ENCODE measurements at regions not wholly inside any gene's neighbourhood (a gene's known extent, or its start where the extent isn't known, plus 50 kb on each side); places are given as distances from the start of the nearest gene placed in this dataset.
"Not testable (repeated sequence)": the region's sequence is repeated elsewhere in the genome, so short reads cannot be mapped to it uniquely, and the experiment has no call there.

DNA sequence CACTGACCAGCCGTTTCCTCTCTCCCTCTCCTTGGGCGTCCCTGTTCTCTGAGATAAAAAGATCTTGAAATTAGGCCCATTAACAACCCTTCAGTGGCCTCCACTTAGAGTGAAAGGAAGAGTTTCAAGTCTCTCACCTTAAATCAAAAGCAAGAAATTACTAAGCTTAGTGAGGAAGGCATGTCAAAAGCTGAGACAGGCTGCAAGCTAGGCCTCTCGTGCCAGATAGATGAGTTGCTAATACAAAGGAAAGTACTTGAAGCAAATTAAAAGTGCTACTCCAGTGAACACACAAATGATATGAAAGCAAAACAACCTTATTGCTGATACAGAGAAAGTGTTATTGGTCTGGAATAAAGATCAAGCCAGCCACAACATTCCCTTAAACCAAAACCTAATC lies 331.3 kb upstream of the SEMA6A start:
- no peak for DNase-seq (ENCODE audit: low read depth, low spot score)

DNA sequence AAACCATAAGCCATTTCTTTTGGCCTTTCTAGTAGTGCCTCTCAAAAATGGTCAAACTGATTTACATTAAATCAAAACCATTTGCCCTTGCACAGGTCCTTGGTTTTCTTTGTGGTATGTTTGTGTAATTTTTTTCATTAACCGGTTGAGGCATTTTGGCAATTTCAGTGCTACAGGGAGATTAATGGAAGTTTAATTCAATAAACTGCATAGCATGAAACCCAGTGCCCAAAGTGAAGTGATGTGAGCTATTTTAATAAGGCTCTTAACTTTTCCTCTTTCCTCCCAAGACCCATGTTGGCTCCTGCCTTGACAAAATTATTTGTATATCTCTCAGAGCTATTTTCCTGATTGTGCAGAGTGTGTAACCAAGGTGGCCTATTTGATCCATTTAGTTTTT lies 326.2 kb upstream of the SEMA6A start:
- no peak for DNase-seq (ENCODE audit: low read depth, low spot score)

DNA sequence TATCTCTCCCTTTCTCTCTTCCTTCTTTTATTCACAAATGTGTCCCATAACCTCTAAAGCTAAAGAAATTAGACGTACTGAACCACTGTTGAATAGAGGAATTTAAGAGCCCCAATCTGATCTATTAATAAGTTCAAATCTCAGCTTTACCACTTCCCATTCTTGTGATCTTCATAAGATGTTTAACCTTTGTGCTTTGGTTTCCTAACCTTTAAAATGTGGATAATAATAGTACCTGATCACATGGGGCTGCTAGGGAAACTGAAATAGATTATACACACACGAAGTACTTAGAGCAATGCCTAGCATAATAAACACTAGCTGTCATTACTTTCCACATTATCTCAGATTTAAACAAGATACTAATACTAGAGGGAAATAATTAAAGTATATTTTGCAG lies 324.3 kb upstream of the SEMA6A start:
- no peak for DNase-seq (ENCODE audit: low read depth, low spot score)

DNA sequence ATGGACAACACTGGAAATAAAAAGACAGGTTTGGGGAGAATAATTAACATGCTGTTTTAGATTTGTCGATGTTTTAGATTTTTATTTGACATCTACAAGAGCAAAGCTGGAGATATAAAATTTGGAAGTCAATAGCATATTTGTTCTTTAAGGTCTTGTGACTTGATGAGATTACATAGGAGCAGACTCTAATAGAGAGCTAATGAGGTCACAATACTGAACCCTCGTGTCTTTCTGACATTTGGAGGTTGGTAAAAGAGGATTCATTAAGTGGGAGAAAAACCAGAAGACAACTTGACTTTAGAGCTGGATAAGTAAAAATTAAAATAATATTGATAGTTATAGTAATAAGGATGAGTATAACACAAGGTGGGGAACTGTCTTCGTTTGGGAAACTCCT lies 322.7 kb upstream of the SEMA6A start:
- DNase-seq (ENCODE audit: low read depth, low spot score) = no peak

DNA sequence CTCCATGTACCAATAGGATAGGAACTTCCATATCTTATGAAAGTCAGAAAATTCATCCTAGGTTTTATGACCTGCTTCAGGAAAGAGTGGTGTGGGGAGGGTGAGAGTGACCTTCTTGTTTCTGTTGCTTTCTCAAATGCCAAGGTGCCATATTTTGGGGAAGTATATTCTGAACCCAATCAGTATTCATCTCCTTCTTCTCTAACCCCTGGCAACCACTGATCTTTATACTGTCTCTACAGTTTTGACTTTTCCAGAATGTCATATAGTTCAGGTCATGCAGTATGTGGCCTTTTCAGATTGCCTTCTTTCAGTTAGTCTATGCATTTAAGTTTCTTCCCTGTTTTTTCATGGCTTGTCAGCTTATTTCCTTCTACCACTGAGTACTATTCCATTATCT lies 321.4 kb upstream of the SEMA6A start:
- no peak for DNase-seq (ENCODE audit: low read depth, low spot score)

DNA sequence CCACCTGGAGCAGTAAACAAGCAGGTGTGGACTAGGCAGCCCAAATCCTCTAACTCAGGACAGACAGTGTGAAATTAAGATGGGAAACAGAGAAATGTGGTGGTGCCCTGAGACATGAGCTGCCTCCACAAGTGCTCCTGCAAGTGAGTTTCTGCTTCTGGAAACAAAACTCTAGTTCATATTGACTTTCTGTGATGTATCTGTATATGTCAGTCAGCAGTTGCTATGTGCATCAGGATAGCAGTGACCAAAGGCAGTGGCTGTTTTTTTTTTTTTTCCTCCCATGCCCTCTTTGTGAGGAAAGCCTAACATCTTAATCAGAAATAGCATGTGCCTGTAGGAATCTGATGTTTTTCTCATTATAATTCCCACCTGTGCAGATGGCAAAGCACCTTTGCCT lies 318.4 kb upstream of the SEMA6A start:
- no peak for DNase-seq (ENCODE audit: low read depth, low spot score)

DNA sequence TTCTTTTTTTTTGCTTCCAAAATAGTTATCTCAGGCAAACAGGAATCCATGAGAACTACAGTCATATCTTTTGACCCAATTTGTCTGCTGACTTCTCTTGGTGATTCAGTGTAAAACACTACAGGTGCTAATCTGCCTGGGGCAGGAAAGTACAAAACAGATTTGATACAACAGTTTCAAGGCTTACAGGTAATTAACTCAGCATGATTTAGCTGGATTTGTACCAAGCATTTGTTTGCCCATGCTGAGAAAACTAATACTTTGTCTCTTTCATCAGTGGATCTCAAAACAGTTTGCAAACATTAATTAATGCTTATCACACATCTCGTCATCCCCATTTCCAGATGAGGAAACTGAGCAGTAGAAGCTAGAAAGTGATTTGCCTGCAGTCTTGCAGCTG lies 312.5 kb upstream of the SEMA6A start:
- no peak for DNase-seq (ENCODE audit: low read depth, low spot score)

DNA sequence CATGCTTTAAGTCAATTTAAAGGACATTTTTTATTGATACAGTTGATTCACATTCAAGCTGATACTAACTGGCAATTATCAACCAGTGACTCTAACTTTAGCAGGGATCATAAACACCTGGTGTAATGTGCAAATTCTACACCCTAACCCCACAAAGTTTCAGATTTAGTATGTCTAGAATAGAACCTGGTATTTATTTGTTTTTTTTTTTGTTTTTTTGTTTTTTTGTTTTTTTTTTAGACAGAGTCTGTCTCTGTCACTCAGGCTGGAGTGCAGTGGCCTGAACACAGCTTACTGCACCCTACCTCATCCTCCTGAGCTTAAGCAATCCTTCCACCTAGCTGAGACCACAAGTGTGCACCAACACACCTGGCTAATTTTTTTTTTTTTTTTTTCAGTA lies 311.2 kb upstream of the SEMA6A start:
- no peak for DNase-seq (ENCODE audit: low read depth, low spot score)

DNA sequence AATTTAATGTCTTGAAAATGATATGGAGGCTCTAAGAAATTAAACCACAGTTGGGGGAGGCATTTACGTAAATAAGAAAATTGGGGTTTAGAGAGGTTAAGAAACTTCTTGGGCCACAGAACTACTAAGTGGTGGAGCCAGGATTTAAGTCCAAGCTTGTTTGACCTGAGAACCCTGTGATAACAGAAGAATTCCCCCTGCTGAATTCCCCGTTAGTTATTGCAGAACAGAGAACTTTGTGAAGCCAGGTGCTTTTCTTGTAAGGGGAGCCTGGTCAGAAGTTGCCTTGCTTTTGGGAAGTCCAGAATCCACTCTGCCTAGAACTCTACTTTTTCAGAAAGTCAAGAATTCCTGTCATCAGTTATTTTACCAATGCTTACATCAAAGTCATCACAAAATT lies 309.3 kb upstream of the SEMA6A start:
- no peak for DNase-seq (ENCODE audit: low read depth, low spot score)

DNA sequence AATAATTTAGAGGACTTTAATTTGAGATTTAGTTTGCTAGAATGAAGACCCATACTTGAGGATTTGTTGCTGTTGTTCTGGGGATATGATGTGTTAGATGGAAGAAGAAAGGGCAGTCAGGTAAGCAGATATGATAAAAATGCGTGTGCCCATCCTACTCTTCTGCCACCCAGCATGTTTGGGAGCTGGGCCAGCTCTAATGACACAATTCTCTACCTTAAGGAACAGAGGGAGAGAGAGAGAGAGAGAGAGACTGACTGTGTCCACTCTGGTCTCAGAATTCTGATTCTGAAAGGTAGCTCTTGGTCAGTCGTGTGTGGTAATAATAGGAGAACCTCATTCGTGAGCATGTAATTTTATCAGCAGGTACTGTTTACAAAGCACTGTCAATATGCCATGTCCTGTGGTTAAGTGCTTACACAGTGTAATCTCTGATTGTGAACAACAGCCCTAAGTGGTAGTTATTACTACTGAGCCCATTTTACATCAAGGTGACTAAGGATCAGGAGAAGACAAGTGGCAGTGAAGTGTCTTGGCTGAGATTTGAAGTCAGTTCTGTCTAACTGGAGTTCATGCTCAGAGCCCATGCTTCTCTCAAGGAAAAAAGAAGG lies 307.4 kb upstream of the SEMA6A start:
- no peak for DNase-seq (ENCODE audit: low read depth, low spot score)

DNA sequence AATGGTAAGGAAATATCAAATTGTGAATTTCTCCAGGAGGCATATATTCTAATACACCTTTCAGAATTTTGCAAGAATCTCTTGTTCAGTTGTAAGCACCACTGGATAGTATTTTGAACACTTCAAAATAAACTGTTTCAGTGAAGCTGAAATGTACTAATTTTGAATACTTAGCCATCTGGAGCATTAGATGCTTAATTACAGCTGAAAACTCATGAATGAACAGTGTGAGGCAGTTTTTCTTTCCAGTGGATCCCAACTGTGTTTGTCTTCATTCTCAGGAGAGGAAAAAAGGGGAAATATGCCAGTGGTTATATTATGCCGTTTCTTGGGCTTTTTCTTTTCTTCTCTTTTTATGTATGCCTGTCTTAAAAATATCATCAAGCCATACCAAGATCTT lies 306.0 kb upstream of the SEMA6A start:
- DNase-seq (ENCODE audit: low read depth, low spot score) = no peak

DNA sequence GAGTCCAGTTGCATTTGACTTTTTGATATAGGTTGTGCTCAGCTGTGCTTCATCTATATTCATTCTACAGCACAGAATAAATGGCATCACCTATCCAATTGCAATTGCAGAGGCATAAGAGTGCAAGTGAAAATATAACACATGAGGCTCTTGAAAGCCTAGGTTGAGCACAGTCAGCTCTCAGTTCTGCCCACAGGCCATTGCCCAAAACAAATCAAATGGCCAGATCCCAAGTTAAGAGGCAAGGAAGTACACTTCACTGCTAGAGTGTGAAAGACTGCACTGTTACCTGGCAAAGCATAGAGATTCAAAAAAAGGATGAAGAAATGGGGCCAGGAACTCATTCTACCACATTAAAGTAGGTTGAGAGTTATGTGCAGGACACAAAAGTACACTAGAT lies 305.5 kb upstream of the SEMA6A start:
- no peak for DNase-seq (ENCODE audit: low read depth, low spot score)

DNA sequence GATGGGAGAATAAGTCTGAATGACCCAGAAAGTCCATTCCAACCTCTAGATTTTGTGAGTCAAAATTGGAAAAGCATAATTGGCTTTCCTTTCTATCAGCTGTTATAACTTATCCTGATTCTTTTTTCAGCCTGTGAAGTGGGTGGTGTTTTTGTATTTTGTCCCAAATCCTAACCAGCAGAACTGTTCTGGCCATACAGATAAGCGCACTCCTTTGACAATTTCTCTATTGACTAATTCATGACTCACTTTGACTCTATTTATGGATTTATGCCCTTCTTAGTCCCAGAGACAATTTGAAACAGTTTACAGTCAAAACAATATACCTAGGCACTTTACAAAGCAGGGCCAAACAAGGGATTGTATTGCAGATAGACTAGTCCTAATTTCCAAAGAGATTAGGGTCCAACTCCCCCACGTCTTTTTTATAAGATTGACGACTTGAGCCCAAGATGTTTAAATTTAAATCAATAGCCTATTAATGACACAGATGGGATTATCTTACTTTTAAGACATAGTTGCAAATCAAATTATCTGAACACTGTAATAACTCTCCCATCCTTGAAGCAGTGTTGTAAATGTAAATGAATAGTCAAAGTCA lies 301.7 kb upstream of the SEMA6A start:
- no peak for DNase-seq (ENCODE audit: low read depth, low spot score)

DNA sequence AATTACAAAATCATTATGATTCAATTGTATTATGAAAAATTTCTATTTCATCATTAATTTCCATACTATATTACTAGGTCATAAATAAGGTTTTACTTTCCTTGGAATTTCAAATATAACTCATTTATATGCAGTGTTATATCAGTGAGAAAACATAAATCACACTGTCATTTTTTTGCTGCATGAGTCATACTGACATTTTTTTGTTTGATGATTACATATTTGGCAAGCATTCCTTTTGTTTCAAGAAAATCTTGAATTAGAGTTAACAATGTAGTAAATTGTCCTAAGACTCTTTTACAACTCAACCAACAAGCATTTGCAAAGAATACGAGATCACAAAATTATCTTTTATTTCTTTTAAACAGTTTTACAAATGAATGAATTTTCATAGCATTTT lies 298.4 kb upstream of the SEMA6A start:
- DNase-seq (ENCODE audit: low read depth, low spot score) = no peak

DNA sequence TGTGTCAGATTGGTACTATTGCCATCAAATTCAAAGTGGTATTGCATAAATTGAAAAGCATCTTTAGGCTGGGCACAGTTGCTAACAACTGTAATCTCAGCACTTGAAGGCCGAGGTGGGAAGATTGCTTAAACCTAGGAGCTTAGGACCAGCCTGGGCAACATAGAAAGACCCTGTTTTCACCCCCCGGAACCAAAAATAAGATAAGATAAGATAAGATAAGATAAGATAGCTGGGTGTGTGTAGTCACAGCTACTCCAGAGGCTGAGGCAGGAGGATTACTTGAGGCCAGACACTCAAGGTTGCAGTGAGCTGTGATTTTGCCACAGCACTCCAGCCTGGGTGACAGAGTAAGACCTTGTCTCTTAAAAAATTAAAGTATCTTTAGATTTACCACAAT lies 297.9 kb upstream of the SEMA6A start:
- DNase-seq (ENCODE audit: low read depth, low spot score) = no peak

DNA sequence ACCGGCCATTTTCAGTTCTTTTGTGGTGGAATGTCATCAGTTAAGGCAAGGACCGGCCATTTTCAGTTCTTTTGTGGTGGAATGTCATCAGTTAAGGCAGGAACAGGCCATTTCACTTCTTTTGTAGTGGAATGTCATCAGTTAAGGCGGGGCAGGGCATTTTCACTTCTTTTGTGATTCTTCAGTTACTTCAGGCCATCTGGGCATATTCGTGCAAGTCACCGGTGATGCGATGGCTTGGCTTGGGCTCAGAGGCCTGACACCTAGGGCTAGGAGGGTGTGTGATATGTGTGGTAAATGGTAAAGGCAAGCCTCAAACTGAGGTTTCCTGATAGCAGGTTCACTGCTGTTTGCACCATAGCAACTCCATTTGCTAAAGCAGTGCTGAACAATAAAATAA lies 293.2 kb upstream of the SEMA6A start:
- DNase-seq (ENCODE audit: low read depth, low spot score) = not testable (repeated sequence)

DNA sequence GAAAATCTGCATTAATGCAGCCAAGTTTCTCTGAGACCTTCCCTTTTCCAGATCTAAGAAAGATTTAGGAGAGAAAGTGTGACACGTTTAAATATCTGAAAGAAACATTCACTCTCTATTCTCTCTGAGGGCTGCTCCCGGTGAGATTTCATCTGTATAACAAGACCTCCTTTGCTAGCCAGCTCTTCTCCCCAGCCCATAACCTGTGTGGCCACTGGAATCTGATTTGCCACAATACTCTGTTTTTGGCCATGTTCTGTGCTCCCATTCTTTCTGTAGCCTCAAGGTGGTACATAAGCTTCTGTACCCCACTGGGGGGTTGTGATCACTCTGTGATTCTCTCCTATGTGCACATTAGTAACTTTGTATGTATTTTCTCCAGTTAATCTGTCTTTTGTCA lies 291.0 kb upstream of the SEMA6A start:
- no peak for DNase-seq (ENCODE audit: low read depth, low spot score)

DNA sequence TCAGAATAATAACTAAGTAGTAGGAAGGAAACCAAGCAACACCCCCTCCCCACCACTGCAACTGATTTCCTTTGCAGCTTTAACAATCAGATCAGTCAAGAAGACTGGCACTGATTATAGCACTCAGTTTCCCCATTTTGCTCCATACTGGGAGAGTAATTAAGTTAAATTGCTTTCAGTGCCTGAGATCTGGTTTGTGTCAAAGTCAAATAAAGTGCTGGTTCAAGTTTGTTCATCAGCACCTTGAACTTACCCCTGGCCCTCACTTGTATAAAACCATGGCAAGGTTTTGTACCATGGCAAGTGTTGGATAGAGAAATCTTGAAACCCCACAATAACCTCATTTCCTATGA lies 290.2 kb upstream of the SEMA6A start:
- no peak for DNase-seq (ENCODE audit: low read depth, low spot score)

DNA sequence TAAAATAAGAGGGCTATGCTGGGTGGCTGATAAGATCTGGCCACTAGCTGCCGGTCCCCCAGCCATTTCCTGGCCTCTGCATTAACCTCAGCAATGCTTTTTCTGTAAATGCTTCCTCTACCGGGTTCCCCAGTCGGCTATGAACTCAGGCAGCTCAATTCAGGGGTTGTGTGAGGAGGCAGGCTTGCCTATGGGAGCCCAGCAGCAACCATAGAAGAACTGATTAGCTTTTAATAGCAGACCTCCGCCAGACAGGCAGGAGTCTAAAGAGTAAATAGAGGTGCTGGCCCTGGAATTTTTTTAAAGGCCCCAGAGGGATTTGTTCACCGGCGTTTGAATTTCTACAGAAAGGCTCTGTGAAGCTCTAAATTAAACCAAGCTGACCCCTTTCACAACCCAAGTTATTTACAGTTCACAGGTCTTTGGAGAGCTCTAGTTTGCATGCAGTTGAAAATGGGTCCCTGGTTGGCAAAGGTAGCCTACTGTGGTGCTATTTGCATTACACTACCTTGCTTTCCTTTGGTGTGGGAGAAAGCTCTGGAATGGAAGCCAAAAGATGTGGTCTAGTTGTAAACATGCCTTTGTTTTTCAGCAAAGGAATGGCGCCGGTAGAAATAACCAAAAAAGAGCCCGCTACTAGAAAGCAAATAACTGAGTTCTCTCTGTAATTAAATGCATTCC lies 289.7 kb upstream of the SEMA6A start:
- DNase-seq (ENCODE audit: low read depth, low spot score) = no peak

DNA sequence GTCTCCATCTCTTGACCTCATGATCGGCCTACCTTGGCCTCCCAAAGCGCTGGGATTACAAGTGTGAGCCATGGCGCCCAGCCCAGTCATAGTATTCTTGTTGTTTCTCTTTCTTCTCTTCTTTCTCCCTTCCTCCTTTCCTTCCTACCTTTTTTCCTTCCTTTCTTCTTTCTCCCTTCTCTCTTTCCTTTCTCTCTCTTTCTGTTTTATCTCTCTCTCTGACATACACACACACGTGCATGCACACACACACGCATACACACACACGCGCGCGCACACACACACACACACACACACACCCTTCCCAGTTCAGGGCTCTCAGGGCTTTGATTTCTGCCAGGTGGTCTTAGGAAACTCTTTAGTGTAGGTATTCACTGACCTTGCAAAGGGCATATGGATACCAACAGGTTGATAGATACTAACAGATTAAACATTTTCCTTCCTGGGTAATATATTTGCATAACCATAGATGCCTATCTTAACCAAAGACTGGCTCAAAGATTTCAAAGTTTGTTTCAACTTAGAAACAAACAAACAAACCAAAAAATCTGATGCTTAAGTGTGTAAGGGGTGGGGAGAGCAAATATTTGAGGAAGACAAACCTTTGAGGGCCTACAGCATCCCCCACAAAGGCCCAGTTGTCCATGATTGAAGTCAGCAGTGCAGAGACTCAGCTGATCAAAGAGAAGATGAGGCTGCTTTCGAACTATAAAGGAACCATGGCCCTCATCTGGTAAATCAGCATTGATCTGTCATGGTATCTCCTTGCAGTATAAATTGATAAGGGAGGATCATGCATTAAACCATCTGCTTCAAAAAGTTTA lies 288.2 kb upstream of the SEMA6A start:
- DNase-seq (ENCODE audit: low read depth, low spot score) = no peak

DNA sequence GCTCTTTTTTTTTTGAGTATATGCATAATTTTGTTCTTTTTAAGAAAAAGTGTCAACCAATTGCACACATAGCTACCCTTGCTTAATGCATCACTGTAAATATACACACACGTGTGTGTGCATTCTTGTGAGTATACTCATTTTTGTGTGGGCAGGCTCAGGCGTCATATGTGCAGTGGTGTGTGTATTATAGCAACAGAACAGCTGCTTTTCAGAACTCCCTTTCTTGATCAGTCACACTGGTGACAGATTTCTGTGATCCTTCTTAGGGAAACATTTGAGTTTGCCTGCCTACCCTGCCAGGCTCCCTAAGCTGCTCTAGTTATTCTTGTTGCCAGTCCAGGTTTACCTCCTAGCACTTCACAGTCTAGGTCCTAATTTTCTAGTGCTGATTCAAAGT lies 287.0 kb upstream of the SEMA6A start:
- no peak for DNase-seq (ENCODE audit: low read depth, low spot score)

DNA sequence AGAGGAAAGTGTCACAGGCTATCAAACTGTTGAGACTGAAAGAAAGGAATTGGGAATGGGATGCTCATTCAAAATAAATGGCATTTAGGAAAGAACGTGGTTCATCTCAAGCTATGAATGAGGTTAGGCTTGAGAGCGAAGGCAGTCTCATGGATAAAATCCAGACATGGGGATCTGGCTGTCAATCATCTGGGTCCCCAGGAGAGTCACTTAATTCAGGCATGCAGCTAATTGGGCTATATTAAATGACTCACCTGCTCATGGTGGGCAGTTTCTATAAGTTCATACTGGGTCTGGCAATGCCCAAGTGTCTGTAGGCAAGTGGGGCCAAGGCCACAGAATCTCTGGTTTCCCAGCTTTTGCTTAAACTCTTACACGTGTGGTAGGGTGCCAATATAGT lies 286.5 kb upstream of the SEMA6A start:
- DNase-seq (ENCODE audit: low read depth, low spot score) = no peak

Data from activated CD4-positive, CD25-positive, alpha-beta regulatory T cell treated with anti-CD3 and anti-CD28 coated beads, Interleukin-2, amount 50 U/mL, for 16 hours (primary cell).